ENCODE measurements at regions not wholly inside any gene's neighbourhood (a gene's known extent, or its start where the extent isn't known, plus 50 kb on each side); places are given as distances from the start of the nearest gene placed in this dataset.

DNA sequence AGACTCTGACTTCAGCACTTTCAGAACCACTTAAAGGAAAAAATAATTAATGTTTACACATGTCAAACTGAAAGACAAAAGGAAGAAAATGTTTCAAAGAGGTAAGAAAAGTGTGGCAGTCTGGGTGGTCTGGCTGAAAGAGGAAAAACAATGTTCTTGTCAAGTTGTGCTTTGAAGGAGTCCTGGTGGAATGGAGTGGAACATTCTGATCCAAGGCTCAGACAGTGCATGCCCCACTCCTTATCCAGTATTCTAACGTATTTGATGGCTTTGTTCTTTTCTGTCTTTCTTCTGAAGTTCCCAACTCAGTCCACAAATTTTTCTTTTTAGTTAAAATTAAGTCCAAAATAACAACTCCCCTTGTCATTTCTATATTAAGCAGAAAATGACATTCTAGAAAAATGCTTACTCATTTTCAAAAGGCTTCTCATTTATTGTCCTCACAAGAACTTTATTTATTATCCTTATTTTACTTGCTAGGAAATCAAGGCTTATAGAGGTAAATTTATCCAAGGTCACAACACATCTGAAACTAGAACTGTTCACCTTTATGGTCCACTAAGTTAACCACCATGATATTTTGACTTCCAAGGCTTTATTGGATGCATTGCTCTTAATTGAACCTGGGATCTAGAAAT, 121.7 kb upstream of the NAP1L1 start:
- TF ChIP-seq ZNF274 (IDR thresholded peaks at IDR 0.05; ENCODE audit: low read depth, low read length), result no peak
- no peak for TF ChIP-seq SUZ12 (IDR thresholded peaks at IDR 0.05; ENCODE audit: extremely low read depth, insufficient read depth, insufficient read length)

Data from NT2/D1 (cell line).